Parathyroid adenoma (tissue), 2 donors: ENCODE measurements at regions not wholly inside any gene's neighbourhood (a gene's known extent, or its start where the extent isn't known, plus 50 kb on each side); places are given as distances from the start of the nearest gene placed in this dataset.

ENCODE experiments used
- H2AFZ ChIP-seq: fragments of 300-600 bp; sonication (generic); one replicate; pipeline ENCODE4 v1.7.0; 2017; ENCODE audit warnings: antibody characterized with exemption, mild to moderate bottlenecking
- H3K27ac ChIP-seq: fragments of 300-600 bp; sonication (generic); one replicate; pipeline ENCODE4 v1.7.0; 2017
- H3K27me3 ChIP-seq: fragments of 300-600 bp; sonication (generic); one replicate; pipeline ENCODE4 v1.7.0; 2017; ENCODE audit warnings: low read length; ENCODE audit not compliant: control insufficient read depth, insufficient read depth
- H3K36me3 ChIP-seq: fragments of 300-600 bp; sonication (generic); one replicate; pipeline ENCODE4 v1.7.0; 2017; ENCODE audit warnings: low read length; ENCODE audit not compliant: control insufficient read depth, insufficient read depth
- H3K4me1 ChIP-seq: fragments of 300-600 bp; sonication (generic); one replicate; pipeline ENCODE4 v1.7.0; 2017; ENCODE audit warnings: control low read depth
- H3K4me2 ChIP-seq: fragments of 300-600 bp; sonication (generic); one replicate; pipeline ENCODE4 v1.7.0; 2017; ENCODE audit warnings: low read length
- H3K4me3 ChIP-seq: fragments of 300-600 bp; sonication (generic); one replicate; pipeline ENCODE4 v1.7.0; 2017; ENCODE audit warnings: low read depth, low read length
- H3K79me2 ChIP-seq: fragments of 300-600 bp; sonication (generic); one replicate; pipeline ENCODE4 v1.7.0; 2017; ENCODE audit warnings: control low read depth
- H3K9ac ChIP-seq: fragments of 300-600 bp; sonication (generic); one replicate; pipeline ENCODE4 v1.7.0; 2017; ENCODE audit warnings: mild to moderate bottlenecking
- H3K9me3 ChIP-seq: fragments of 300-600 bp; sonication (generic); one replicate; pipeline ENCODE4 v1.7.0; 2017; ENCODE audit warnings: low read length; ENCODE audit not compliant: control insufficient read depth
- TF ChIP-seq, protein P1 (sequence below): fragments of 300-600 bp; sonication (generic); IDR thresholded peaks from one replicate; pipeline ENCODE4 v1.7.0; 2017; ENCODE audit warnings: antibody characterized with exemption, mild to moderate bottlenecking
- donor health status: primary hyperparathyroidism.

- H3K36me3 ChIP-seq, result no peaks in the 10 kb centered on the region
- H3K27me3 ChIP-seq, result no peaks in the 10 kb centered on the region
- H3K9ac ChIP-seq, result no peak overlapping the region
- no peaks in the 10 kb centered on the region for H3K79me2 ChIP-seq
- no peak overlapping the region for H3K27ac ChIP-seq
- no peaks in the 10 kb centered on the region for H3K9me3 ChIP-seq
- H3K4me3 ChIP-seq, result no peak overlapping the region
- H3K4me2 ChIP-seq, result no peak overlapping the region
- no peaks in the 10 kb centered on the region for H3K4me1 ChIP-seq
- H2AFZ ChIP-seq, result no peak overlapping the region
- TF ChIP-seq, protein P1, sequence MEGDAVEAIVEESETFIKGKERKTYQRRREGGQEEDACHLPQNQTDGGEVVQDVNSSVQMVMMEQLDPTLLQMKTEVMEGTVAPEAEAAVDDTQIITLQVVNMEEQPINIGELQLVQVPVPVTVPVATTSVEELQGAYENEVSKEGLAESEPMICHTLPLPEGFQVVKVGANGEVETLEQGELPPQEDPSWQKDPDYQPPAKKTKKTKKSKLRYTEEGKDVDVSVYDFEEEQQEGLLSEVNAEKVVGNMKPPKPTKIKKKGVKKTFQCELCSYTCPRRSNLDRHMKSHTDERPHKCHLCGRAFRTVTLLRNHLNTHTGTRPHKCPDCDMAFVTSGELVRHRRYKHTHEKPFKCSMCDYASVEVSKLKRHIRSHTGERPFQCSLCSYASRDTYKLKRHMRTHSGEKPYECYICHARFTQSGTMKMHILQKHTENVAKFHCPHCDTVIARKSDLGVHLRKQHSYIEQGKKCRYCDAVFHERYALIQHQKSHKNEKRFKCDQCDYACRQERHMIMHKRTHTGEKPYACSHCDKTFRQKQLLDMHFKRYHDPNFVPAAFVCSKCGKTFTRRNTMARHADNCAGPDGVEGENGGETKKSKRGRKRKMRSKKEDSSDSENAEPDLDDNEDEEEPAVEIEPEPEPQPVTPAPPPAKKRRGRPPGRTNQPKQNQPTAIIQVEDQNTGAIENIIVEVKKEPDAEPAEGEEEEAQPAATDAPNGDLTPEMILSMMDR, result no peak
These were observed 810.3 kb downstream of the VGLL3 start for GRCh38 chr3:86180696-86181095.

- H3K9me3 ChIP-seq, result no peaks in the 10 kb centered on the region
These were observed 812.9 kb downstream of the VGLL3 start for GRCh38 chr3:86178095-86178494.

DNA sequence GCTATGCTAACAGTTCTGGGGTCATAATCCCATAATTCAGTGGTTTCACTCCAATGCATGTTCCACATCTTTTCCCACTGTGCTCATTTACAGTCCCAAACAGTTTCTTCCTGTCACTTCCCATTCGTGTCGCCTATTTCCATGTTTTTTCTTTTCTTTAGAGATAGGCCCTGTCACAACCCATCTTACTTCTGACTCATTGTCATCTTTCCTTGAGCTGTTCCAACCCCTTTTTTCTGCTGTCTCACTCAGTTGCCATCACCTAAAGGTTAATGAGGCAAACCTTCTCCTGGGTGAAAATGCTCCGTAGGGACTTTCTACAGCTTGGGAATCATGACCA is 814.5 kb downstream of the VGLL3 start:
- H3K9ac ChIP-seq, result no peak overlapping the region
- H3K79me2 ChIP-seq, result no peaks in the 10 kb centered on the region
- no peaks in the 10 kb centered on the region for H3K4me1 ChIP-seq
- H3K4me3 ChIP-seq, result no peak overlapping the region
- TF ChIP-seq, protein P1, result no peak
- no peak overlapping the region for H3K4me2 ChIP-seq
- no peaks in the 10 kb centered on the region for H3K9me3 ChIP-seq
- no peaks in the 10 kb centered on the region for H3K27me3 ChIP-seq
- no peak overlapping the region for H3K27ac ChIP-seq
- H2AFZ ChIP-seq, result no peak overlapping the region
- no peaks in the 10 kb centered on the region for H3K36me3 ChIP-seq

More at GRCh38 chr3:86178095-86178494, 812.9 kb downstream of the VGLL3 start:
- Histone ChIP-seq H3K4me3 (no peak overlapping the region), H3K36me3 (no peaks in the 10 kb centered on the region), H3K4me2 (no peak overlapping the region), H3K27me3 (no peaks in the 10 kb centered on the region), H3K27ac (no peak overlapping the region), H3K79me2 (no peaks in the 10 kb centered on the region), H3K9ac (no peak overlapping the region), H2AFZ (no peak overlapping the region), H3K4me1 (no peaks in the 10 kb centered on the region)
- TF ChIP-seq, protein P1, result no peak

DNA sequence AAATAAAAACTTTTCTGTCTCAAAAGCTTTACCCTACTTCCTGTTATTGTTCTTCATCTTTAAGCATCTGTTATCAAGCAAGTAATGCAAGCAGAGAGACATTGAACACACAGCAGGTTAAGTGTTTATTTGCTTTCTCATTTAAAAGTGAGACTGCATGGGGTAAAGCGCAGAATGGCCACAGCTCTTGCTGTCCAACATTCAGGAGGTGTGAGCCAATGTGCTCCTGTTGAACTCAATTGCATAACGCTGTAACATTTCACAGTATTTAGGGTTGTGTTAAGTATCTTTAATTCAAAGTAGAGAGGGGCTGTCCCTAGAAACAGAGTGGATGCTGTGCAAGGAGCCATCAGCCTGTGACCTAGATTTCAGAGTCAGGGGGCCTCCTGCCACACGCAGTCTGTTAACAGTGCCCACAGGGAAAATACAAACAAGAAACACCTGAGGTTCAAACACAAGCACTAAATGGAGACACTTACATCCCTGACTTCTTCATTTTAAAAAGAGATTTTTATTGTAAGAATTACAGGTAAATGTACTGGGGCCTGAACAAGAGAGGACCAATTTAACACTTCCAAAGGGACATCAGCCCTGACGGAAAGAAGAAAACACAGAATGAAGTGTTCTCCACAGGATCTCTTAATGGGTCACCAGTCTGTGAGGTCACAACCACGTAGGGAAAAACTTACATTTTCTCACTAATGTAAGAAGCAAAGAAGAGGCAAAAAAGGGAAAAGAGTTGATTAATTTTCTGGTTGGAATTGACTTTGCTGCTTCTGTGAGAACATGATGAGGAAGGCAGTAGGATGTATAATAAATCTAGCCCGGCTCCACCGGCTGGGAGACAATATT is 815.1 kb downstream of the VGLL3 start:
- TF ChIP-seq, protein P1, result no peak
- no peak overlapping the region for H3K9ac ChIP-seq
- H3K4me1 ChIP-seq, result no peaks in the 10 kb centered on the region
- H3K79me2 ChIP-seq, result no peaks in the 10 kb centered on the region
- no peaks in the 10 kb centered on the region for H3K27me3 ChIP-seq
- no peak overlapping the region for H3K4me2 ChIP-seq
- H2AFZ ChIP-seq, result no peak overlapping the region
- H3K9me3 ChIP-seq, result no peaks in the 10 kb centered on the region
- H3K36me3 ChIP-seq, result no peaks in the 10 kb centered on the region
- H3K4me3 ChIP-seq, result no peak overlapping the region
- no peak overlapping the region for H3K27ac ChIP-seq

- H3K9ac ChIP-seq, result no peak overlapping the region
- H3K27me3 ChIP-seq, result no peaks in the 10 kb centered on the region
- no peaks in the 10 kb centered on the region for H3K36me3 ChIP-seq
- H3K4me3 ChIP-seq, result no peak overlapping the region
- H3K79me2 ChIP-seq, result no peaks in the 10 kb centered on the region
- no peaks in the 10 kb centered on the region for H3K9me3 ChIP-seq
- H3K4me1 ChIP-seq, result no peaks in the 10 kb centered on the region
- H2AFZ ChIP-seq, result peak overlapping the region; percentile 17
- TF ChIP-seq, protein P1, result no peak
- H3K4me2 ChIP-seq, result no peak overlapping the region
- no peak overlapping the region for H3K27ac ChIP-seq
These were observed 815.9 kb downstream of the VGLL3 start for GRCh38 chr3:86175051-86175536.
